COLO668 (cell line): ENCODE measurements at regions not wholly inside any gene's neighbourhood (a gene's known extent, or its start where the extent isn't known, plus 50 kb on each side); places are given as distances from the start of the nearest gene placed in this dataset.

ENCODE experiments used
- DNase-seq: peaks from one replicate; lab custom pipeline; 2025; ENCODE audit not compliant: unreplicated experiment; lab: John Stamatoyannopoulos, UW

- DNase-seq, result no peak
Measured at GRCh38 chr10:111435871-111436270, 359.0 kb downstream of the ADRA2A start.

DNA sequence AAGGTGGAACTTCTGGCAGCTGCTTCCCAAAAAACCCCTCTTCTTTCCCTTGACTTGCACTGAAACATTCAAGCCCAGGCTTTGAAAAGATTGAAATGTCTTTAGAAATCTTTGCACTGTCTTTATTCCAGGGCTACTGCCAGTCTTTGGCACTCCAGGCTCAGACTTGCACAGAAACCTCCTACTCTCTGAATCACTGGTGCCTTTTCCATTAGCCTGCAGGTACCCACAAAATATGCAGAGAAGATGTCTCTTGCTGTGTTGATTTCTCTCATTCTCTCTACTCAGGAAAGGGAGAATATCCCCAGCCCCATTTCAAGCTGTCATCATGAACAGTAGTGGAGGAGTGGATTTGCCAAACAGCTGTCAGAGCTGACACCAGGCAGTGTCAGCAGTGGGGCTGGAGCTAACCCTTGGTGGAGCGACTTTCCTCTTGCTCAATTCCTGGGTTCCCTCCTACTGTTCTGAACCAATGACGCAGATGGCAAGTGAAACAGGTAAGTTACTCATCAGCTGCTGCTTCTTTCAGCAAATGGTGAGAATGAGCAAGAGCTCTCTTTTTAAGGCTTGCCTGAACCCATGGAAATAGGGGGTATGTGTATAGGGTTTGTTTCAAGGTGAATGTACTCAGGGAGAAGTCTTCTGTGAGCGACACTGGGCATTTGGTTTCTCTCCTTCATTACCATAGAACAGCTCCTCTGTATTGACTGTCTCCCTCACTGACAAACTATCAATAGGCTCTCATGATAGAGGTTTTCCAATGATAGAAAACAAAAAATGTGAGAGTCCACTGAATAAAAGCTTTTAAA, 362.4 kb downstream of the ADRA2A start:
- DNase-seq, result no peak

DNA sequence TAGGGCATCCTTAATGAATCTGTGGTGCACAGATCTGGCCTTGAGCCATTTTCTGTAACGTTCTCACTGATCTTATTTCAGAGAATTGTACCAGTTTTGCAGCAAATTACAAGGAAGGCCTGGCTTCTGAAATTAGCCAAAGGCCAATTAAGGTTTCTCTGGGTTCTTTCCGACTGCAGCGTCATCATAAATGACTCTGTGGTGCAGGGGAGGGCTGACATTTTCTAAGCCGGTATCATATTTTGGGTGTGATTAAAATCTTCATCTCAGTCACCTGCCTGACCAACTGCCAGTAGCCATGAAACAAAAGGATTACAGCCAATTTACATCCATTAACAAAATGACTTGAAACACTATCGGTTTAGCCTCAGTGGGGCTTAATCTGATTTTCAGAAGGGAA, 363.7 kb downstream of the ADRA2A start:
- no peak for DNase-seq

DNA sequence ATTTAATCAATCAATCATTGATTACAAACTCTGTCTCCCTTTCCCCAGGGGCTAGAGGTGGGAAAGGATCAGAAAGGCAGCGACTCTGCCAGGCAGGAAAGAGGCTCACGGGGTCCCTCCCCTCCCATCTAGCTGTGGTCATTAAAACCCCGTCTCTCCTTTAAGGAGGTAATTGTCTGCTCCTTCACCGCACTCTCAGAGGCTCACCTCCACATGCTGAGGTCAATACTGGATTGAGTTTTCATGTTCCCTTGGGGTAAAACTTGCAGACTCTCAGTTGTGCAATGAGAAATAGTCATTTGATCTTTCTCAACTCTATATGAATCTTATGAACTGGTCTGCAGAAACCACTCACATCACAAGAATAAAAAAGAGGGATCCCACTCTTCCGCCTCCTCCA, 368.8 kb downstream of the ADRA2A start:
- no peak for DNase-seq

GRCh38 chr10:111446966-111447365, 370.1 kb downstream of the ADRA2A start:
- DNase-seq, result no peak

GRCh38 chr10:111452153-111452552, 375.3 kb downstream of the ADRA2A start:
- DNase-seq, result no peak

- DNase-seq, result no peak
Measured at GRCh38 chr10:111455776-111456426, 379.1 kb downstream of the ADRA2A start.

GRCh38 chr10:111458256-111458655, 381.4 kb downstream of the ADRA2A start:
- no peak for DNase-seq

DNA sequence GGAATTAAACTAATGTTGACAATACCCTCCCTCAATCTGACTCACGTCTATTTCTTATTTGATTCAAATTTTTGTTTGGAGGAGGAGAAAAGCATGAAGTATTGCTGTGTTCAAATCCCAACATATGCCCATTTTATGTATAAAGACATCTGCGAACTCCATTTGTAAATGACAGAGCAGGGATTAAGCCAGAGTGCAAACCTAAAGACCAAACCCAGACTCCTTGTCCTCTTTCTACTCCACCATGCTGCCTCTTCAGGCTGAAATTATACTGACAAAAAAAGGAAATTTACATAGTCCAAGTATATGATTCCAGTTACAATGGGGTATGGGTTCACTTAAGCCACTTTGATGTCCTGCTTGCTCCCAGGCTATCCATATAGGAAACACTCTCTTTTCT, 383.1 kb downstream of the ADRA2A start:
- DNase-seq, result no peak

GRCh38 chr10:111472445-111472844, 395.6 kb downstream of the ADRA2A start:
- DNase-seq, result no peak

DNA sequence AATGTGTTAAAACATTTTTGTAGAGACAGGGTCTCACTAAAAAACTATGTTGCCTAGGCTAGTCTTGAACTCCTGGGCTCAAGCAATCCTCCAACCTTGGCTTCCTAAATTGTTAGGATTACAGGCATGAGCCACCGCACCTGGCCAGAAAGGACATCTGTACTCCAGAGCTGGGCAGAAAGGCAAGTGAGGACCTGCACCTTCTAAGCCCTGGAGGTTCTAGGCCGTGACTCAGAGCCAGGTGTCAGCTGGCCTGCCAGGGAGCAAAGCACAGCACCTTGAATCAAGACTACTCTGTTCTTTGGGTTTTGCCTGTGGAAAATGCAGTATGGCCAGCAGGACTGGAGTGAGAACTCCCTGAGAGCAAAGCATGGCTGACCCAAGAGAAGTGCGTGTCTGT, 396.5 kb downstream of the ADRA2A start:
- DNase-seq, result no peak

DNA sequence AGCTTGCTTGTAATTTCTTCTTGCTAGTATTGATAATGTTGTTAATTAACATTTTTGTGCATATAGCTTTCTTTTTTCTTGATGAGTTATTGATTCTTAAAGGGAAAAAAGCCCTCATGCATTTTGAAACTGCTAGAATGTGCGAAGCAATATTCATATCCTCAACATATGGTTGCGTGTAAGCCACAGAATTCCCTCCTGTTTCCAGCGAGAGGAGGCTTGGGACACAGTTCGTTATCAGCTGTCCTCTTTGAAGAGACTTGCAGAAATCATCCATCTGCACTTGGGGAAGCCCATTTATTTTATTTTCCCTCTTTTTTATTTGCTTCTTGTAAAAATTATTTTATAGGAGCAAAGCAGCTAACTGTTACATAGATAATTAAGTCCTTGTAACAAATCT, 398.0 kb downstream of the ADRA2A start:
- no peak for DNase-seq

- no peak for DNase-seq
Measured at GRCh38 chr10:111475720-111476119, 398.9 kb downstream of the ADRA2A start.

- no peak for DNase-seq
Measured at GRCh38 chr10:111478651-111479050, 401.8 kb downstream of the ADRA2A start.

GRCh38 chr10:111479966-111480365, 403.1 kb downstream of the ADRA2A start:
- no peak for DNase-seq

DNA sequence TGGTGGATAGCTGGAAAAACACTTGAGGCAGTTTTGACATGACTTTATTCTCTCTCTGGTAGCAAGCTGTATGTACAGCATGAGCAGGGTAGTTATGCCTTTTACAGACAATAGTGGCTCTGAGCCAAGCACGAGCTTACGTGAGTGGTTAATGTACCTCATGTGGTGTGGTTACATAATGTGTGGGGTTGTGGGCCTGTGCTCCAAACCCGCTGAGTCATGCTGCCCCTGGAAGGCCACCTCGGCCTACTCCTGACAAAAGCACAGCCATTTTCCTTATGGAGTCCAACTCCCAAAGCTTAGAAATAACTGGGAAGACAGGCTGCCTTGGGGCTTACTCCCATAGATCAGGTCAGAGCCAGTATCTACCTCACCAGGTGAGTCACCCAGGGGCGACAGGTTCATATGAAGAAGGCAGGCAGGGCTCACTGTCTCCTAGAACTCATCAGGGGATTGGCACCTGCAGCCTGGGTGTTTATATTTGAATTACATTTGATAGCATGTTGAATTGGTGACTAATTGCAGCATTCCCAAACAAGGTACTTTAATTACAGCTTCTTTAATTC, 404.5 kb downstream of the ADRA2A start:
- no peak for DNase-seq

DNA sequence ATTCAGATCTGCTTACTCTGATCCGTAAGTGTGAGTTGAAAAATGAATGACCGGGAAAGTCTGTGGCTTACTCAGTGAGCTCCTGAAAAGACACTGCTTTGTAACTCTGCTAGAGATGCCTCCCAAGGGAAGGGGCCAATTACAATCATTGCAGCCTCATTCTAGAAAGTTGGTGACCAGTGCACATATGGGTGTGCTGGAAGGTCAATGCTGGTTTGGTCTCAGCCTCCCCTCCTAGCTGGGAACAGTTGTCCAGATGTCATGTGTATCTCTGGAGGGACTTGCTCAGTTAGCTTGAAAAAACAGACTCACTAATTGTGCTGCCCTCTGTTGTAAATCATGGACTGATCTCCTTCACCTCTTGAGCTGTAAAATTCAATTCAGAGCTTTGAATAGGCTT, 405.0 kb downstream of the ADRA2A start:
- DNase-seq, result no peak

DNA sequence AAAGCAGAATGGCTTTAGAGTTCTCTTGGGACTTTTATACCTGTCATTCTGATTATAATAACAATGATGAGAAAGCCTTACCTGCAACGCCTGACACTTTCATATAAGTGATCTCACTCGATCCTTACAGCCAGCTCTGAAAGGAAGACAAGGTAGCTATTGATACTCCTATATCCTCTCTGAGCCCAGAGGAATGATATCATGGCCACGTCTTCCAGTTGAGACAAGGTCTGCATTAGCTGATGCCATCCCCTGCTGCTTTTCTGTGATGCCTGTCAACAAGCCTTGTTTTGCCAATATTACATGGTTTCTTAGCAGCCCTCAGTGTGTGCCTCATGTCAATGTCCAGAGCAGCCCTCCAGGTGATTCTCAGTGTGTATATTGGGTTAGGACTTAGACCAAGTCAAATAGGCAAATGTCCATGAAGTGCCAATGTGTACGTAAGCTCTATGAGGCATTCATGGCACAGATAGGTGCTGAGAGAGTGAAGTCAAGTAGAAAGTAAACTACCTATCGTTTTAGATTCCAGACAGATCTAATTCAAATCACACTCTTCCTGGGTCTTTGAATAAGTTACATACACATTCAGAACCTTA, 405.9 kb downstream of the ADRA2A start:
- DNase-seq, result no peak

DNA sequence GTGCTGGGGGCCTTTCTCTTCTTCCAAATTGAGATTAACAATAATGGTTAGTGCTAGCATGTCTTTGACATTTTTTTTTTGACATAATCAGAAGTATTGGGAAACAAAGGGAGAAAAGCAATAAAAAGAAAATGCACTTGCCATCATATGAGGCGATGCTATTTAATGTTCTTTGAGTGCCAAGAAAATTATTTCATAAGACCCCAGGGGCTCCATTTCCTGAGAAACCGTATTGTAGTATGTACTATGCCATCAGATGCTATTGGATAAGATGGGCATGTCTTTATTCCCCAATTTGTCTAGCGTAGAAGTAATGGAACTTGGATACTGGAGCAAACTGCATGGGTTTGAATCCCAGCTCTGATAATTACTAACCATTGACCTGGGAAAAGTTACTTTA, 408.9 kb downstream of the ADRA2A start:
- DNase-seq, result no peak

GRCh38 chr10:111486346-111486745, 409.5 kb downstream of the ADRA2A start:
- no peak for DNase-seq

DNA sequence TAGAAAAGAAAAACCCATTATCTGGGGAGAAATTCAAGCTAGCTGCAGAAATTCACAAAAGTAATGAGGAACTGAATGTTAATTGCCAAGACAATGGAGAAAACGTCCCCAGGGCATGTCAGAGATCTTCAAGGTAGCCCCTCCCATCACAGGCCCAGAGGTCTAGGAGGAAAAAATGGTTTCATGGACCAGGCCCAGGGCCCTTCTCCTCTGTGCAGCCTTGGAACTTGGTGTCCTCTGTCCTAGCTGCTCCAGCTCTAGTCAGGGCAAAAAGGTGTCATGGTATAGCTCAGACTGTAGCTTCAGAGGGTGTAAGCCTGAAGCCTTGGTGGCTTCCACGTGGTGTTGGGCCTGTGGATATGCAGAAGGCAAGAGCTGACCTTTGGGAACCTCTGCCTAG, 411.8 kb downstream of the ADRA2A start:
- no peak for DNase-seq

DNA sequence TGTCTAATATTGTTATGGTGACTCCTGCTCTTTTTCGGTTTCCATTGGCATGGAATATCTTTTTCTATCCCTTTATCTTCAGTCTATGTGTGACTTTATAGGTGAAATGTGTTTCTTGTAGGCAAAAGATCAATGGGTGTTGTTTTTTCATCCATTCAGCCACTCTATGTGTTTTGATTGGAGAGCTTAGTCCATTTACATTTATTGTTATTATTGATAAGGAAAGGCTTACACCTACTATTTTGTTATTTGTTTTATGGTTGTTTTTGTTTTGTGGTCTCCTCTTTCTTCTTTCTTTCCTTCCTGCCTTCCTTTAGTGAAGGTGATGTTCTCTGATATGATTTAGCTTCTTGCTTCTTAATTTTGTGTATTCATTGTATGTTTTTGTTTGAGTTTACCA, 414.3 kb downstream of the ADRA2A start:
- DNase-seq, result no peak
